Naive thymus-derived CD8-positive, alpha-beta T cell (primary cell): ENCODE measurements at regions not wholly inside any gene's neighbourhood (a gene's known extent, or its start where the extent isn't known, plus 50 kb on each side); places are given as distances from the start of the nearest gene placed in this dataset.

Experiments
- ATAC-seq, 2 donors: fragments of 150-1000 bp; cut with Tn5 transposase in 1 of 2; sonication (Bioruptor Pico), chemical (Tn5 transposase) in 1 of 2; 1 replicate in 1 of 2; 2 replicates in 1 of 2; pipeline ENCODE4 v1.10.0; 2021; ENCODE audit warnings: mild to moderate bottlenecking in 2 of 2, moderate library complexity in 2 of 2
- POLR2A ChIA-PET: fragments of 350-600 bp; sonication (Branson Sonifier 250); formaldehyde crosslinking; loops from one replicate; lab custom pipeline; 2021; ENCODE audit warnings: antibody characterized with exemption; lab: Charles Lee
- DNase-seq, 10 donors: peaks; one replicate each; pipeline versions ENCODE4 v3.0.0 to v3.0.0-alpha.2; 2020 to 2022
- H3K27ac Mint-ChIP-seq, 10 donors: one replicate each; pipeline ENCODE4 v1.8.0; 2020 to 2022; ENCODE audit warnings: mild to moderate bottlenecking in 10 of 10, mixed read lengths in 10 of 10, moderate library complexity in 4 of 10, inconsistent platforms in 1 of 10
- H3K27me3 Mint-ChIP-seq, 5 donors: one replicate each; pipeline ENCODE4 v1.8.0; 2021 to 2022; ENCODE audit warnings: mixed read lengths in 5 of 5
- H3K36me3 Mint-ChIP-seq, 3 donors: one replicate each; pipeline ENCODE4 v1.8.0; 2020 to 2022; ENCODE audit warnings: mixed read lengths in 3 of 3, mild to moderate bottlenecking in 2 of 3, inconsistent platforms in 1 of 3
- H3K4me1 Mint-ChIP-seq, 4 donors: one replicate each; pipeline ENCODE4 v1.8.0; 2021 to 2022; ENCODE audit warnings: mixed read lengths in 4 of 4
- H3K4me3 Mint-ChIP-seq, 10 donors: one replicate each; pipeline ENCODE4 v1.8.0; 2020 to 2022; ENCODE audit warnings: mild to moderate bottlenecking in 10 of 10, mixed read lengths in 10 of 10, moderate library complexity in 6 of 10, inconsistent platforms in 1 of 10
- H3K9me3 Mint-ChIP-seq, 9 donors: one replicate each; pipeline ENCODE4 v1.8.0; 2020 to 2022; ENCODE audit warnings: mixed read lengths in 9 of 9, mild to moderate bottlenecking in 3 of 9, inconsistent platforms in 1 of 9, moderate library complexity in 1 of 9

- Mint-ChIP-seq H3K36me3 (no peaks in the 10 kb centered on the region), H3K27ac (no peak overlapping the region), H3K9me3 (peaks cover 0 to 22% (median 10%) of the 10 kb centered on the region in 9 donors), H3K4me1 (no peaks in the 10 kb centered on the region), H3K27me3 (peaks cover 0 to 2% (median 0%) of the 10 kb centered on the region in 5 donors), H3K4me3 (no peak overlapping the region)
- DNase-seq: no peak
- ATAC-seq: no peak
- POLR2A ChIA-PET: no interaction called here
These were observed 729.2 kb downstream of the AACS start for GRCh38 chr12:125794401-125794800.

- DNase-seq: no peak
- peaks cover 0 to under 1% (median 0%) of the 10 kb centered on the region in 5 donors for H3K27me3 Mint-ChIP-seq
- POLR2A ChIA-PET: no interaction called here
- ATAC-seq: no peak
- peaks cover 0 to 15% (median 4%) of the 10 kb centered on the region in 9 donors for H3K9me3 Mint-ChIP-seq
- H3K36me3 Mint-ChIP-seq: peaks cover 0 to 1% (median 0%) of the 10 kb centered on the region in 3 donors
- no peak overlapping the region for H3K27ac Mint-ChIP-seq
- peak overlapping the region in 1 of 10 donors; percentile 34 for H3K4me3 Mint-ChIP-seq
- no peaks in the 10 kb centered on the region for H3K4me1 Mint-ChIP-seq
These were observed 732.4 kb downstream of the AACS start for GRCh38 chr12:125797421-125798175.

- H3K4me1 Mint-ChIP-seq: no peaks in the 10 kb centered on the region
- H3K9me3 Mint-ChIP-seq: peaks cover 0 to 13% (median 3%) of the 10 kb centered on the region in 9 donors
- no peak overlapping the region for H3K4me3 Mint-ChIP-seq
- POLR2A ChIA-PET: no interaction called here
- no peak for ATAC-seq
- H3K27ac Mint-ChIP-seq: no peak overlapping the region
- H3K27me3 Mint-ChIP-seq: peaks cover 0 to 2% (median 0%) of the 10 kb centered on the region in 5 donors
- no peak for DNase-seq
- H3K36me3 Mint-ChIP-seq: peaks cover 0 to 4% (median 0%) of the 10 kb centered on the region in 3 donors
These were observed 739.4 kb downstream of the AACS start for GRCh38 chr12:125804660-125805059.

GRCh38 chr12:125824276-125824675 lies 759.0 kb downstream of the AACS start:
- Mint-ChIP-seq H3K27ac (no peak overlapping the region), H3K4me1 (no peaks in the 10 kb centered on the region), H3K9me3 (peaks cover 5 to 32% (median 14%) of the 10 kb centered on the region in 9 donors), H3K27me3 (peaks cover 0 to 12% (median 0%) of the 10 kb centered on the region in 5 donors), H3K36me3 (peaks cover 0 to 2% (median 0%) of the 10 kb centered on the region in 3 donors), H3K4me3 (no peak overlapping the region)
- DNase-seq (no peak), ATAC-seq (no peak)
- POLR2A ChIA-PET: no interaction called here

- H3K4me3 Mint-ChIP-seq: no peak overlapping the region
- no peak overlapping the region for H3K27ac Mint-ChIP-seq
- no peaks in the 10 kb centered on the region for H3K4me1 Mint-ChIP-seq
- no peak for ATAC-seq
- H3K9me3 Mint-ChIP-seq: peaks cover 0 to 13% (median 6%) of the 10 kb centered on the region in 9 donors
- H3K36me3 Mint-ChIP-seq: no peaks in the 10 kb centered on the region
- POLR2A ChIA-PET: no interaction called here
- H3K27me3 Mint-ChIP-seq: peaks cover 0 to 4% (median 0%) of the 10 kb centered on the region in 5 donors
- no peak for DNase-seq
These were observed 770.6 kb downstream of the AACS start for GRCh38 chr12:125835852-125836251.

GRCh38 chr12:125836647-125837046 lies 771.4 kb downstream of the AACS start:
- H3K4me1 Mint-ChIP-seq: no peaks in the 10 kb centered on the region
- H3K9me3 Mint-ChIP-seq: peaks cover 0 to 13% (median 6%) of the 10 kb centered on the region in 9 donors
- POLR2A ChIA-PET: no interaction called here
- DNase-seq: no peak
- no peaks in the 10 kb centered on the region for H3K36me3 Mint-ChIP-seq
- H3K27ac Mint-ChIP-seq: no peak overlapping the region
- H3K4me3 Mint-ChIP-seq: no peak overlapping the region
- ATAC-seq: no peak
- H3K27me3 Mint-ChIP-seq: peaks cover 0 to 8% (median 0%) of the 10 kb centered on the region in 5 donors

GRCh38 chr12:125841332-125841731 lies 776.1 kb downstream of the AACS start:
- DNase-seq (no peak), ATAC-seq (no peak)
- H3K27me3 Mint-ChIP-seq: peaks cover 0 to 8% (median 6%) of the 10 kb centered on the region in 5 donors
- no peaks in the 10 kb centered on the region for H3K36me3 Mint-ChIP-seq
- peaks cover 0 to 15% (median 5%) of the 10 kb centered on the region in 9 donors for H3K9me3 Mint-ChIP-seq
- no peak overlapping the region for H3K4me3 Mint-ChIP-seq
- no peak overlapping the region for H3K27ac Mint-ChIP-seq
- no peaks in the 10 kb centered on the region for H3K4me1 Mint-ChIP-seq
- POLR2A ChIA-PET: no interaction called here

GRCh38 chr12:125852116-125852515 lies 786.9 kb downstream of the AACS start:
- Mint-ChIP-seq H3K27me3 (peaks cover 0 to 4% (median 0%) of the 10 kb centered on the region in 5 donors), H3K4me3 (no peak overlapping the region), H3K4me1 (no peaks in the 10 kb centered on the region), H3K9me3 (peaks cover 0 to 8% (median 0%) of the 10 kb centered on the region in 9 donors), H3K36me3 (no peaks in the 10 kb centered on the region), H3K27ac (no peak overlapping the region)
- ATAC-seq (no peak), DNase-seq (no peak)
- POLR2A ChIA-PET: no interaction called here

GRCh38 chr12:125852679-125853078 lies 787.4 kb downstream of the AACS start:
- no peak for ATAC-seq
- H3K27ac Mint-ChIP-seq: no peak overlapping the region
- H3K4me1 Mint-ChIP-seq: no peaks in the 10 kb centered on the region
- H3K9me3 Mint-ChIP-seq: peaks cover 0 to 4% (median 0%) of the 10 kb centered on the region in 9 donors
- no peaks in the 10 kb centered on the region for H3K36me3 Mint-ChIP-seq
- POLR2A ChIA-PET: no interaction called here
- no peak for DNase-seq
- peaks cover 0 to 4% (median 0%) of the 10 kb centered on the region in 5 donors for H3K27me3 Mint-ChIP-seq
- no peak overlapping the region for H3K4me3 Mint-ChIP-seq

- Mint-ChIP-seq H3K27me3 (peaks cover 0 to 4% (median 0%) of the 10 kb centered on the region in 5 donors), H3K9me3 (peaks cover 0 to 4% (median 0%) of the 10 kb centered on the region in 9 donors), H3K36me3 (no peaks in the 10 kb centered on the region), H3K4me3 (no peak overlapping the region), H3K4me1 (no peaks in the 10 kb centered on the region), H3K27ac (no peak overlapping the region)
- ATAC-seq (no peak), DNase-seq (no peak)
- POLR2A ChIA-PET: no interaction called here
These were observed 788.4 kb downstream of the AACS start for GRCh38 chr12:125853670-125854069.

GRCh38 chr12:125856366-125856765 lies 791.1 kb downstream of the AACS start:
- H3K27ac Mint-ChIP-seq: no peak overlapping the region
- ATAC-seq: no peak
- H3K27me3 Mint-ChIP-seq: peaks cover 1 to 16% (median 7%) of the 10 kb centered on the region in 5 donors
- DNase-seq: no peak
- POLR2A ChIA-PET: no interaction called here
- H3K36me3 Mint-ChIP-seq: peaks cover 0 to 7% (median 4%) of the 10 kb centered on the region in 3 donors
- no peaks in the 10 kb centered on the region for H3K4me1 Mint-ChIP-seq
- peaks cover 0 to 11% (median 4%) of the 10 kb centered on the region in 9 donors for H3K9me3 Mint-ChIP-seq
- H3K4me3 Mint-ChIP-seq: no peak overlapping the region

GRCh38 chr12:125856896-125857295 lies 791.7 kb downstream of the AACS start:
- DNase-seq (no peak), ATAC-seq (no peak)
- peaks cover 0 to 12% (median 4%) of the 10 kb centered on the region in 9 donors for H3K9me3 Mint-ChIP-seq
- POLR2A ChIA-PET: no interaction called here
- no peak overlapping the region for H3K4me3 Mint-ChIP-seq
- peaks cover 0 to 7% (median 4%) of the 10 kb centered on the region in 3 donors for H3K36me3 Mint-ChIP-seq
- no peaks in the 10 kb centered on the region for H3K4me1 Mint-ChIP-seq
- no peak overlapping the region for H3K27ac Mint-ChIP-seq
- peaks cover 1 to 17% (median 7%) of the 10 kb centered on the region in 5 donors for H3K27me3 Mint-ChIP-seq

- Mint-ChIP-seq H3K27ac (no peak overlapping the region), H3K4me1 (no peaks in the 10 kb centered on the region), H3K36me3 (peaks cover 0 to 7% (median 4%) of the 10 kb centered on the region in 3 donors), H3K27me3 (peaks cover 2 to 26% (median 7%) of the 10 kb centered on the region in 5 donors), H3K4me3 (no peak overlapping the region), H3K9me3 (peaks cover 0 to 32% (median 10%) of the 10 kb centered on the region in 9 donors)
- no peak for DNase-seq
- no peak for ATAC-seq
- POLR2A ChIA-PET: no interaction called here
These were observed 795.5 kb downstream of the AACS start for GRCh38 chr12:125860672-125861288.
